Thymus (tissue), 11 donors: ENCODE measurements at regions not wholly inside any gene's neighbourhood (a gene's known extent, or its start where the extent isn't known, plus 50 kb on each side); places are given as distances from the start of the nearest gene placed in this dataset.

Experiments
- DNase-seq, 9 donors: peaks; one replicate each; pipeline ENCODE4 v3.0.0-alpha.2; 2013; ENCODE audit warnings: low spot score in 9 of 9, low read depth in 6 of 9, missing footprints in 1 of 9
- H3K27ac ChIP-seq, 2 donors: one replicate each; pipeline ENCODE4 v1.5.1; 2013; ENCODE audit warnings: control low read depth in 1 of 2, low read depth in 1 of 2, low read length in 1 of 2, mild to moderate bottlenecking in 1 of 2, moderate library complexity in 1 of 2
- H3K27me3 ChIP-seq, 2 donors: one replicate each; pipeline ENCODE4 v1.5.1; 2013; ENCODE audit warnings: low read length in 1 of 2; ENCODE audit not compliant: control insufficient read depth in 2 of 2, insufficient read depth in 1 of 2
- H3K36me3 ChIP-seq, 2 donors: one replicate each; pipeline ENCODE4 v1.5.1; 2013; ENCODE audit warnings: low read length in 1 of 2, mild to moderate bottlenecking in 1 of 2, moderate library complexity in 1 of 2; ENCODE audit not compliant: control insufficient read depth in 2 of 2, insufficient read depth in 2 of 2
- H3K4me1 ChIP-seq, 2 donors: one replicate each; pipeline ENCODE4 v1.5.1; 2013; ENCODE audit warnings: low read length in 2 of 2; ENCODE audit not compliant: control insufficient read depth in 2 of 2, insufficient read depth in 2 of 2
- H3K4me3 ChIP-seq, 2 donors: one replicate each; pipeline ENCODE4 v1.5.1; 2013; ENCODE audit warnings: low read length in 2 of 2, control low read depth in 1 of 2, mild to moderate bottlenecking in 1 of 2
- H3K9me3 ChIP-seq, 2 donors: one replicate each; pipeline ENCODE4 v1.5.1; 2013; ENCODE audit warnings: low read length in 1 of 2, mild to moderate bottlenecking in 1 of 2; ENCODE audit not compliant: control insufficient read depth in 2 of 2, insufficient read depth in 1 of 2
- WGBS: extraction: QIAGEN DNeasy Blood & Tissue Kit; methylation state at CpG from one replicate; pipeline ENCODE4 v1.1.7; 2013; 5-methylcytosine and 5-hydroxymethylcytosine counted together
- donor health status: healthy.

DNA sequence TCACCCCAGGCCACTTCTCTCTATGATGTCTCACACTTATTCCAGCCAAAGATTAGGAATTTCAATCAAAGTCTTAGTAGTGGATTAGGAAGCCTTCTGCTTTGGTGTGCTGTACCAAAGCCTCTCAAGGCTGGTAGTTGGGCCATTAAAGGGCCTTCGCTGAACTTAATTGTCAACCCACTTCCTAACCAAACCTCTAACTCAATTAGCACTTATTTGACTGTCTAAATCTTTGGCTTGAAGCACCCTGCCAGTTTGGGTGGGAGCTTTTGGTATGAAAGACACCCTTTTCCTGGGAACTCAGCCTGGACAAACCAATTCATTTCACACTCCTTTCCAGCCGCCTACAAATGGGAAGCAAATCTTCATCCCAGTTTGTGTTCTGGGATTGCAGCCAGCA, 81.5 kb downstream of the BMP2 start:
- WGBS: 93% methylated on average over 2 of the region's 2 CpGs
- Histone ChIP-seq H3K36me3 (no peaks in the 10 kb centered on the region), H3K4me3 (no peak overlapping the region), H3K27me3 (no peaks in the 10 kb centered on the region), H3K4me1 (no peaks in the 10 kb centered on the region), H3K9me3 (no peaks in the 10 kb centered on the region), H3K27ac (no peak overlapping the region)
- no peak for DNase-seq

DNA sequence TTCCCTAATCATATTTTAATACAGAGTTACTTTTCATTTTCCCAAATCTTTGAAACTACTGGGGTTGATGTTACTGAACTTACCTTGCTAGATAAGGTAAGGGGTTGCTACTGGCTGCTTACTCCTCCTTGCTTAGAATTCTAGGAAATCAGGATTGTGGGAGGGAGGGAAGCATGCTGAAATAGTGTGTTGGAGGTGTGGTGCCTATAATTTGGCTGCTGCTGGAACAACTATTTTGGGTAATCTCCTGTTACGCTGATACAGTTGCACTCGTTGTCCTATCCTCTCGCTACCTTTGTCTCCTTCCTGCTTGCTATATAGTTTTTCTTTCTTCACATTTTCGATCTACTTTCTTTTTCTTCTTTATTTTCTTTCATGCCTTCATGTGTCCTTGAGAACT, 83.7 kb downstream of the BMP2 start:
- no peak overlapping the region for H3K27ac ChIP-seq
- H3K9me3 ChIP-seq: no peaks in the 10 kb centered on the region
- no peaks in the 10 kb centered on the region for H3K27me3 ChIP-seq
- no peak for DNase-seq
- no peaks in the 10 kb centered on the region for H3K36me3 ChIP-seq
- H3K4me3 ChIP-seq: no peak overlapping the region
- 94% methylated on average over 4 of the region's 4 CpGs for WGBS
- no peaks in the 10 kb centered on the region for H3K4me1 ChIP-seq

DNA sequence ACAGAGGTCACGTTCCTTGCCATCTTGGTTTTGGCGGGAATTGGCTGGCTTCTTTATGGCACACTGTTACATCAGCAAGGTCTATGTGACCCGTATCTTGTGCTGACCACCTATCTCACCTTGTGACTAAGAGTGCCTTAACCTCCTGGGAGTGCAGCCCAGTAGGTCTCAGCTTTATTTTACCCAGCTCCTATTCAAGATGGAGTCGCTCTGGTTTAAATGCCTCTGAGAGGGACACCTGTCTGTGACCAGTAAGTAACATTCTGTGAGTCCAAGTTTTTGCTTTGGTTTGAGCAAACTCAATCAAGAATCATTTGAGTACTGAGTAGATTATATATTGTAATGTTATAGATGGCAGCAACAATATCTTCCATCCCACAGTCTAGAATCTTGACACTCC, 85.0 kb downstream of the BMP2 start:
- Histone ChIP-seq H3K9me3 (no peaks in the 10 kb centered on the region), H3K4me3 (no peak overlapping the region), H3K36me3 (no peaks in the 10 kb centered on the region), H3K4me1 (no peaks in the 10 kb centered on the region), H3K27me3 (no peaks in the 10 kb centered on the region), H3K27ac (no peak overlapping the region)
- no peak for DNase-seq
- 96% methylated on average over 4 of the region's 4 CpGs for WGBS

DNA sequence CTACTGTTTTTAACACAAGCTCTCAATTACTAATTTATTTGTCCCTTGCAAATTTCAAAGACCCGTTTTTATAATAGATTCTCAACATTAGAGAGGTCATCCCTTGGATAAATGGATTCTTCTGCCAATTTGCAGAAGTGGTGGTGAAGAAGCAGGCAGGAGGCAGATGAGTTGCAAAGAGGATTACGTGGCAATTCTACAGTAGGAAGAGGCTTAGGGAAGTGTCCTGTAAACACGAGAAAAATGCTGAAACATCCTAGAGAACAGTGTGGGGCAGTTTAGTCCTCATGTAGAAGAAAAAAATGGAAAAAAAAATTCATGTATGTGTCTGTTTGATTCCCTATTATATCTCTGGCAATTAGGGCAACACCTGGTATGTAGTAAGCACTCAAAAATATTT, 87.6 kb downstream of the BMP2 start:
- DNase-seq: no peak
- Histone ChIP-seq H3K4me3 (no peak overlapping the region), H3K27ac (no peak overlapping the region), H3K27me3 (no peaks in the 10 kb centered on the region), H3K4me1 (no peaks in the 10 kb centered on the region), H3K36me3 (no peaks in the 10 kb centered on the region), H3K9me3 (no peaks in the 10 kb centered on the region)
- WGBS: 56% methylated on average over 3 of the region's 3 CpGs

DNA sequence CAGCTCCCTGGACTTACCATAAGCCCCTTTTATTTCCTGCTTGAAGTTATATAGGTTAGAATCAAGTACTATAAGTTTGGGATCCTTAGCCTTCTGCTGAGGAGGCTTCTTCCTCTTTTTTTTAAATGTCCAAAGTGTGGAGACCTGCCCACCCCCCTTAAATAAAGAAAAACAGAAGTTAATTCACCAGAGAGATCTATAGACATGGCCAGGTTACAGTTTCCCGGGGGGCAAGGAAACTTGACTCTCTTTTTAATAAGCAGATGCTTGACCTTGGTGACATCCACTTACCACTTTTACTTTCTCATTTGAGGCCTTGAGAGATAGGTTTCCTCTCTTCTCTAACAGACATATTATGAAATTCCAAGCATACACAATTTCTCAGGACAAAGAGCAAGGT, 88.3 kb downstream of the BMP2 start:
- no peak overlapping the region for H3K4me3 ChIP-seq
- no peaks in the 10 kb centered on the region for H3K36me3 ChIP-seq
- H3K27ac ChIP-seq: no peak overlapping the region
- WGBS: 10% methylated on average over 1 of the region's 1 CpG
- H3K27me3 ChIP-seq: no peaks in the 10 kb centered on the region
- no peaks in the 10 kb centered on the region for H3K4me1 ChIP-seq
- no peaks in the 10 kb centered on the region for H3K9me3 ChIP-seq
- DNase-seq: no peak

DNA sequence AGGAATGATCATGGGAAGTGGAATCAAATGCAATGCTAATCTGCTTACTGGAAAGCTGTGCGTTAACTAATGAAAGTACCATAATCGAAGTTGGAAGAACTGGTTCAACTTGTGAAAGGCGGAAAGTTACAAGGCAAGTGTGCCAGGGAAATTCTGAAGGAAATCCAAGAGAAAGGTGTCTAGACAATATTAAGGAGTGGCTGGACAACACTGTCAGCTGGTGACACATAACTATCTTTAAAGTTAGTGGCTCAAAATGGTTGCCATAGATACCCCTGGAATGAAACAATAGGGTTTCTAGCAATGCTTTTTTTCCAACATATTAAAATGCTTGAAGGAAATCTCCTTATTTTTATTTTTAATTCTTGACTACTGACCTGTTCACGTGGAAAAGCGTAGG, 90.4 kb downstream of the BMP2 start:
- Histone ChIP-seq H3K4me1 (no peaks in the 10 kb centered on the region), H3K4me3 (no peak overlapping the region), H3K9me3 (no peaks in the 10 kb centered on the region), H3K27ac (no peak overlapping the region), H3K27me3 (no peaks in the 10 kb centered on the region), H3K36me3 (no peaks in the 10 kb centered on the region)
- no peak for DNase-seq
- WGBS: 97% methylated on average over 5 of the region's 5 CpGs

DNA sequence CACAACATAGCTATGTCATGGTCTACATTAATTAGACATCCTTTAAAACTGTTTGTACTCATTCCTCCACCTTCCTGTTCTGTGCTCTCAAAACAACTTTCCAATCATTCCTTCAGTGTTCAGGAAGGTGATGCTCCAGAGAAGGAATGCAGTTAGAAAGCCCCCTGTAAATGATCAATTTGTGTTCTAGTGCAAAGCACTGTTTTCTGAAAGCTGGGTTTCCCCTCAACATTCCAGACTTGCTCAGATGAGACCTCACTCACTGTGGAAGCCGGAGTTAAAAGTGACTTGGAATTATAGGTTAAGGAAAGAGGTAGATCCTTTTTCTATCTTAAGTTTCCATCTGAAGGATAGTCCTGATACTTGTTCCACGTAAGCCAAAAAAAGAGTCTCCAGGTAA, 95.9 kb downstream of the BMP2 start:
- Histone ChIP-seq H3K9me3 (no peaks in the 10 kb centered on the region), H3K27ac (no peak overlapping the region), H3K4me1 (no peaks in the 10 kb centered on the region), H3K4me3 (no peak overlapping the region), H3K36me3 (no peaks in the 10 kb centered on the region), H3K27me3 (no peaks in the 10 kb centered on the region)
- no peak for DNase-seq
- 94% methylated on average over 2 of the region's 2 CpGs for WGBS

DNA sequence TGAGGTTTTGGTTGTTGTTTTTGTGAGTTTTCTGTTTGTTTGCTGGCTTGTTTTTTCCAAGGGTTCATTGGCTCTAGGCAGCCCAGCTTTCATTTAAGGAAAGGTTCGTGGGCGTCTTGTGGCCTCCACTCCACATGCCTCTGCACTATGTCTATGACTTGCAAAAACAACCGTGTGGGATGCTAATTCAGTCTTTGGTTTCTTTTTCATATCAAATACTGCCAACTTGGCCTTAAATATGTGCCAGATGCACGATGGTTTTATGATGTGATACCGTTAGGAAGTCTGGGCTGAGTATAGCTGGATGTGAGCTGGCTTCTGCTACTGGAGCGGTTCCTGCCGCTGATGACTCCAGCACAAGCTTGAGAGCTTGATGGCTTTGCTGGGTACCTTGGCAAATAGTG, 96.3 kb downstream of the BMP2 start:
- no peaks in the 10 kb centered on the region for H3K9me3 ChIP-seq
- WGBS: 11% methylated on average over 7 of the region's 7 CpGs
- no peak for DNase-seq
- no peak overlapping the region for H3K4me3 ChIP-seq
- no peaks in the 10 kb centered on the region for H3K4me1 ChIP-seq
- H3K27ac ChIP-seq: no peak overlapping the region
- H3K36me3 ChIP-seq: no peaks in the 10 kb centered on the region
- H3K27me3 ChIP-seq: no peaks in the 10 kb centered on the region

DNA sequence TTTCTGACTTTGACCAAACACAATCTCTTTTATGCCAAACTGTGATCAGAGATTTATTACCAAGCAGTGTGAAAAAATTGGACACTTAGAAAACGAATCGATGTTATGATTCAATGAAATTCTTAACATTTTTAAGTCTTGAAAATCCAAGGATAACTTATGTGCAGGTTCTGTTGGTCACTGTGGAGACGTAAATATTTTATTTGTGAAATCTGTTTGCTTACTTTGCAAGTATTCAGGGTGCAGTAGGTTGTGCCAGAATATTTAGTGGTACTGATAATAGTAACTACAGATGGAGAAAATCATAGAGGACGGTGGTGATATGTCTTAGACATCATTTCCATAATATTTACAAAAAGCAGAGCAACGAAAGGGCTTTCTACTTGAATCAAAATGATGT, 97.3 kb downstream of the BMP2 start:
- Histone ChIP-seq H3K4me3 (no peak overlapping the region), H3K9me3 (no peaks in the 10 kb centered on the region), H3K36me3 (no peaks in the 10 kb centered on the region), H3K27me3 (no peaks in the 10 kb centered on the region), H3K27ac (no peak overlapping the region), H3K4me1 (no peaks in the 10 kb centered on the region)
- DNase-seq: no peak
- WGBS: 74% methylated on average over 5 of the region's 5 CpGs

DNA sequence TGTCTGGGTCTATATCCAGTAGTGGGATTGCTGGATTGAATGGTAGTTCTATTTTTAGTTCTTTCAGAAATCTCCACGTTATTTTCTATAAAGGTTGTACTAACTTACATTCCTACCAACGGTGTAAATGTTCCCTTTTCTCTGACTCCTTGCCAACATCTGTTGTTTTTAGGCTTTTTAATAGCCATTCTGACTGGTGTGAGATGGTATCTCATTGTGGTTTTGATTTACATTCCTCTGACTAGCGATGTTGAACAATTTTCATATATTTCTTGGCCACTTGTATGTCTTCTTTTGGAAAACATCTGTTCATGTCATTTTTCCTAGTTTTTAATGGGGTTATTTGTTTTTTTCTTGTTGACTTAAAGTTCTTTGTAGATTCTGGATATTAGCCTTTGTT, 99.3 kb downstream of the BMP2 start:
- 9% methylated on average over 3 of the region's 3 CpGs for WGBS
- no peaks in the 10 kb centered on the region for H3K36me3 ChIP-seq
- DNase-seq: no peak
- H3K4me3 ChIP-seq: no peak overlapping the region
- H3K27ac ChIP-seq: no peak overlapping the region
- H3K27me3 ChIP-seq: no peaks in the 10 kb centered on the region
- no peaks in the 10 kb centered on the region for H3K4me1 ChIP-seq
- no peaks in the 10 kb centered on the region for H3K9me3 ChIP-seq
